GM12878 (cell line): ENCODE measurements at regions not wholly inside any gene's neighbourhood (a gene's known extent, or its start where the extent isn't known, plus 50 kb on each side); places are given as distances from the start of the nearest gene placed in this dataset.

Experiments
- EZH2 ChIP-seq: IDR thresholded peaks from 2 replicates; pipeline ENCODE4 v1.6.1; 2012; ENCODE audit warnings: low read depth, mild to moderate bottlenecking, control low read depth, inconsistent platforms, low read length, borderline replicate concordance; ENCODE audit not compliant: control insufficient read depth
- FOS ChIP-seq: IDR thresholded peaks from 3 replicates; pipeline ENCODE4 v1.6.1; 2011; ENCODE audit warnings: borderline replicate concordance; ENCODE audit not compliant: insufficient read length; ENCODE audit errors: extremely low read depth
- HDAC2 ChIP-seq: fragments of 200-600 bp; sonication (generic); IDR thresholded peaks from 2 replicates; pipeline ENCODE4 v1.6.1; 2017
- POLR2A ChIP-seq: IDR thresholded peaks from 2 replicates; pipeline ENCODE4 v1.6.1; 2011; ENCODE audit warnings: low read depth, mild to moderate bottlenecking, low read length

GRCh38 chr11:130553306-130553705 is 104.9 kb downstream of the ADAMTS15 start:
- TF ChIP-seq FOS: no peak
- TF ChIP-seq EZH2: no peak
- no peak for TF ChIP-seq POLR2A
- TF ChIP-seq HDAC2: no peak
